Common myeloid progenitor, CD34-positive (primary cell): ENCODE measurements at regions not wholly inside any gene's neighbourhood (a gene's known extent, or its start where the extent isn't known, plus 50 kb on each side); places are given as distances from the start of the nearest gene placed in this dataset.

ENCODE experiments used
- CTCF ChIA-PET: fragments of 350-600 bp; sonication (Branson Sonifier 250); formaldehyde crosslinking; loops from one replicate; lab custom pipeline; 2021; ENCODE audit warnings: antibody characterized with exemption; lab: Charles Lee
- POLR2A ChIA-PET: fragments of 350-600 bp; sonication (Branson Sonifier 250); formaldehyde crosslinking; loops from one replicate; lab custom pipeline; 2021; ENCODE audit warnings: antibody characterized with exemption; lab: Charles Lee
- DNase-seq, 3 donors: peaks; one replicate each; pipeline versions ENCODE4 v3.0.0 to v3.0.0-alpha.2; 2013
- H3K27ac ChIP-seq, 2 experiments: 1 replicate in 1 of 2; 2 replicates in 1 of 2; pipeline ENCODE4 v1.7.0; 2013; ENCODE audit warnings: inconsistent platforms in 2 of 2, low read length in 2 of 2, mild to moderate bottlenecking in 2 of 2, low read depth in 1 of 2, moderate library complexity in 1 of 2; ENCODE audit not compliant: severe bottlenecking in 2 of 2, insufficient read depth in 1 of 2, poor library complexity in 1 of 2
- H3K27me3 ChIP-seq, 5 experiments: replicated peaks in 2 of 5; 1 replicate in 3 of 5; 2 replicates in 2 of 5; pipeline versions ENCODE4 v1.6.1 to v1.7.0; 2013; ENCODE audit warnings: low read length in 4 of 5, mild to moderate bottlenecking in 2 of 5, moderate library complexity in 2 of 5, inconsistent platforms in 1 of 5; ENCODE audit not compliant: insufficient read depth in 5 of 5, control insufficient read depth in 4 of 5
- H3K36me3 ChIP-seq, 4 experiments: 1 replicate in 2 of 4; 2 replicates in 2 of 4; pipeline versions ENCODE4 v1.6.1 to v1.7.0; 2013; ENCODE audit warnings: low read length in 3 of 4, control low read depth in 1 of 4, mild to moderate bottlenecking in 1 of 4; ENCODE audit not compliant: control insufficient read depth in 4 of 4, insufficient read depth in 4 of 4
- H3K4me1 ChIP-seq, 4 experiments: 1 replicate in 3 of 4; 2 replicates in 1 of 4; pipeline versions ENCODE4 v1.6.1 to v1.7.1; 2013; ENCODE audit warnings: low read length in 3 of 4, mild to moderate bottlenecking in 3 of 4, control low read depth in 1 of 4, inconsistent platforms in 1 of 4, moderate library complexity in 1 of 4; ENCODE audit not compliant: control insufficient read depth in 4 of 4, insufficient read depth in 4 of 4; ENCODE audit errors: control extremely low read depth in 1 of 4
- H3K4me3 ChIP-seq, 7 experiments: 1 replicate in 4 of 7; 2 replicates in 3 of 7; pipeline versions ENCODE4 v1.5.1 to v1.7.0; 2013; ENCODE audit warnings: mild to moderate bottlenecking in 7 of 7, low read length in 6 of 7, moderate library complexity in 6 of 7, inconsistent platforms in 2 of 7, low read depth in 2 of 7, control low read depth in 1 of 7; ENCODE audit not compliant: insufficient read depth in 4 of 7, control insufficient read depth in 1 of 7; ENCODE audit errors: extremely low read depth in 1 of 7
- H3K9me3 ChIP-seq, 5 experiments: 1 replicate in 4 of 5; 2 replicates in 1 of 5; pipeline versions ENCODE4 v1.6.1 to v1.7.1; 2013; ENCODE audit warnings: low read length in 4 of 5, mild to moderate bottlenecking in 2 of 5, inconsistent platforms in 1 of 5, low read depth in 1 of 5, moderate library complexity in 1 of 5; ENCODE audit not compliant: control insufficient read depth in 4 of 5, insufficient read depth in 2 of 5; ENCODE audit errors: control extremely low read depth in 1 of 5
- WGBS: methylation state at CpG from one replicate; pipeline ENCODE4 v1.1.5; 2013; ENCODE audit not compliant: insufficient coverage; 5-methylcytosine and 5-hydroxymethylcytosine counted together

- POLR2A ChIA-PET = no interaction called here
- H3K4me3 ChIP-seq = no peak overlapping the region
- no peak for DNase-seq
- H3K36me3 ChIP-seq = no peaks in the 10 kb centered on the region
- H3K9me3 ChIP-seq = no peaks in the 10 kb centered on the region
- no CpG with 5 or more reads among the region's 1 CpG for WGBS
- no peaks in the 10 kb centered on the region for H3K4me1 ChIP-seq
- CTCF ChIA-PET = no interaction called here
- H3K27ac ChIP-seq = no peak overlapping the region
- H3K27me3 ChIP-seq = peaks cover 0 to 2% (median 0%) of the 10 kb centered on the region in 5 experiments
Observed at GRCh38 chr4:20352163-20352431, 100.4 kb downstream of the SLIT2 start.

GRCh38 chr4:20353646-20354045 lies 101.9 kb downstream of the SLIT2 start:
- no peak for DNase-seq
- Histone ChIP-seq H3K36me3 (no peaks in the 10 kb centered on the region), H3K27me3 (peaks cover 0 to 2% (median 0%) of the 10 kb centered on the region in 5 experiments), H3K27ac (no peak overlapping the region), H3K4me1 (no peaks in the 10 kb centered on the region), H3K4me3 (no peak overlapping the region), H3K9me3 (no peaks in the 10 kb centered on the region)
- CTCF ChIA-PET = no interaction called here
- POLR2A ChIA-PET = no interaction called here
- 90% methylated on average over 2 of the region's 2 CpGs for WGBS

- CTCF ChIA-PET = no interaction called here
- no peak overlapping the region for H3K4me3 ChIP-seq
- no CpG with 5 or more reads among the region's 1 CpG for WGBS
Observed at GRCh38 chr4:20354120-20354519, 102.4 kb downstream of the SLIT2 start.

GRCh38 chr4:20356565-20356964 lies 104.9 kb downstream of the SLIT2 start:
- Histone ChIP-seq H3K27ac (no peak overlapping the region), H3K4me1 (no peaks in the 10 kb centered on the region), H3K9me3 (no peaks in the 10 kb centered on the region), H3K4me3 (no peak overlapping the region), H3K27me3 (peaks cover 0 to 2% (median 0%) of the 10 kb centered on the region in 5 experiments), H3K36me3 (no peaks in the 10 kb centered on the region)
- ChIA-PET POLR2A (no interaction called here), CTCF (no interaction called here)
- WGBS = 62% methylated on average over 2 of the region's 3 CpGs
- DNase-seq = no peak

More at GRCh38 chr4:20354120-20354519, 102.4 kb downstream of the SLIT2 start:
- Histone ChIP-seq H3K4me1 (no peaks in the 10 kb centered on the region), H3K27me3 (peaks cover 0 to 2% (median 0%) of the 10 kb centered on the region in 5 experiments), H3K27ac (no peak overlapping the region), H3K9me3 (no peaks in the 10 kb centered on the region), H3K36me3 (no peaks in the 10 kb centered on the region)
- DNase-seq = no peak
- POLR2A ChIA-PET = no interaction called here

GRCh38 chr4:20358110-20358509 lies 106.4 kb downstream of the SLIT2 start:
- Histone ChIP-seq H3K4me1 (no peaks in the 10 kb centered on the region), H3K9me3 (no peaks in the 10 kb centered on the region), H3K36me3 (no peaks in the 10 kb centered on the region), H3K27me3 (peaks cover 0 to 2% (median 0%) of the 10 kb centered on the region in 5 experiments), H3K4me3 (no peak overlapping the region), H3K27ac (no peak overlapping the region)
- 93% methylated on average over 5 of the region's 8 CpGs for WGBS
- CTCF ChIA-PET = no interaction called here
- DNase-seq = no peak
- POLR2A ChIA-PET = no interaction called here

GRCh38 chr4:20359692-20360091 lies 108.0 kb downstream of the SLIT2 start:
- no peaks in the 10 kb centered on the region for H3K36me3 ChIP-seq
- 83% methylated on average over 1 of the region's 1 CpG for WGBS
- peak in 2 of 3 donors; percentile 10 to 20 for DNase-seq
- no peak overlapping the region for H3K27ac ChIP-seq
- no peaks in the 10 kb centered on the region for H3K4me1 ChIP-seq
- H3K9me3 ChIP-seq = no peaks in the 10 kb centered on the region
- H3K4me3 ChIP-seq = no peak overlapping the region
- CTCF ChIA-PET = no interaction called here
- POLR2A ChIA-PET = no interaction called here
- H3K27me3 ChIP-seq = no peaks in the 10 kb centered on the region

DNA sequence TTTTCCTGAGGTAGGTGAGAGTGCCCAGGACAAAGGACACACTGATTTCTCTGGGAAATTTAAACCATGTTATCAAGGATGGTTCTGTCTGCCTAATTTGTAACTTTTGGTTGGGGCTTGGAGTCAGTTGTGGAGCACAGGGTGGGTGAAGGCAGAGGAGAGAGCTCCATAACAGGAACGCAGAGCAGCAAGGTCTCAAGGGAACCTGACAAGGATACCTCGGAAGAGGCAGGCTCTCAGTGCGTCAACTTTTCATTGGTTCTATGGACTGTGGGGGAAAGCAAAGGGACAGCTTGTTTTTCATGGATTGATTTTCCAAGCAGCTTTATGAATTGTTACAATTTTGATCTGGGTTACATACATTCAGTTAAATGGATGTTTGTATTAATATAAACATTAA lies 110.4 kb downstream of the SLIT2 start:
- no peaks in the 10 kb centered on the region for H3K4me1 ChIP-seq
- WGBS = 100% methylated on average over 3 of the region's 3 CpGs
- no peak overlapping the region for H3K27ac ChIP-seq
- no peaks in the 10 kb centered on the region for H3K9me3 ChIP-seq
- no peaks in the 10 kb centered on the region for H3K27me3 ChIP-seq
- no peaks in the 10 kb centered on the region for H3K36me3 ChIP-seq
- CTCF ChIA-PET = no interaction called here
- no peak for DNase-seq
- POLR2A ChIA-PET = no interaction called here
- H3K4me3 ChIP-seq = no peak overlapping the region
